ENCODE measurements at regions not wholly inside any gene's neighbourhood (a gene's known extent, or its start where the extent isn't known, plus 50 kb on each side); places are given as distances from the start of the nearest gene placed in this dataset.
"Not testable (repeated sequence)": the region's sequence is repeated elsewhere in the genome, so short reads cannot be mapped to it uniquely, and the experiment has no call there.

- no peak for DNase-seq
Measured at GRCh38 chr5:66354422-66354821, 210.3 kb downstream of the SREK1 start.

- DNase-seq: no peak
Measured at GRCh38 chr5:66356011-66356565, 212.0 kb downstream of the SREK1 start.

GRCh38 chr5:66358741-66359140 lies 214.6 kb downstream of the SREK1 start:
- DNase-seq: peak; percentile 6

GRCh38 chr5:66361070-66361469 lies 217.0 kb downstream of the SREK1 start:
- DNase-seq: no peak

- DNase-seq: no peak
Measured at GRCh38 chr5:66362046-66362445, 217.9 kb downstream of the SREK1 start.

- DNase-seq: no peak
Measured at GRCh38 chr5:66362687-66363086, 218.6 kb downstream of the SREK1 start.

- no peak for DNase-seq
Measured at GRCh38 chr5:66363097-66363496, 219.0 kb downstream of the SREK1 start.

GRCh38 chr5:66364186-66364585 lies 220.1 kb downstream of the SREK1 start:
- no peak for DNase-seq

GRCh38 chr5:66365981-66366380 lies 221.9 kb downstream of the SREK1 start:
- no peak for DNase-seq

- no peak for DNase-seq
Measured at GRCh38 chr5:66367814-66368541, 223.9 kb downstream of the SREK1 start.

GRCh38 chr5:66368811-66369210 lies 224.7 kb downstream of the SREK1 start:
- DNase-seq: no peak

- no peak for DNase-seq
Measured at GRCh38 chr5:66377747-66378146, 218.4 kb upstream of the MAST4 start.

GRCh38 chr5:66378407-66378806 lies 217.8 kb upstream of the MAST4 start:
- no peak for DNase-seq

- DNase-seq: no peak
Measured at GRCh38 chr5:66382152-66382551, 214.0 kb upstream of the MAST4 start.

GRCh38 chr5:66405145-66405544 lies 191.0 kb upstream of the MAST4 start:
- DNase-seq: not testable (repeated sequence)

GRCh38 chr5:66406761-66407336 lies 189.3 kb upstream of the MAST4 start:
- DNase-seq: no peak

GRCh38 chr5:66407765-66408164 lies 188.4 kb upstream of the MAST4 start:
- no peak for DNase-seq

- DNase-seq: no peak
Measured at GRCh38 chr5:66408576-66408975, 187.6 kb upstream of the MAST4 start.

- peak; percentile 3 for DNase-seq
Measured at GRCh38 chr5:66410122-66410521, 186.1 kb upstream of the MAST4 start.

- DNase-seq: no peak
Measured at GRCh38 chr5:66411701-66412100, 184.5 kb upstream of the MAST4 start.

GRCh38 chr5:66413931-66414330 lies 182.3 kb upstream of the MAST4 start:
- DNase-seq: no peak

GRCh38 chr5:66415208-66415607 lies 181.0 kb upstream of the MAST4 start:
- DNase-seq: no peak

GRCh38 chr5:66416698-66417097 lies 179.5 kb upstream of the MAST4 start:
- no peak for DNase-seq

- DNase-seq: no peak
Measured at GRCh38 chr5:66417781-66418180, 178.4 kb upstream of the MAST4 start.

- no peak for DNase-seq
Measured at GRCh38 chr5:66423484-66423883, 172.7 kb upstream of the MAST4 start.

All from NCI-H82 (cell line).